ENCODE measurements at regions not wholly inside any gene's neighbourhood (a gene's known extent, or its start where the extent isn't known, plus 50 kb on each side); places are given as distances from the start of the nearest gene placed in this dataset.

DNA sequence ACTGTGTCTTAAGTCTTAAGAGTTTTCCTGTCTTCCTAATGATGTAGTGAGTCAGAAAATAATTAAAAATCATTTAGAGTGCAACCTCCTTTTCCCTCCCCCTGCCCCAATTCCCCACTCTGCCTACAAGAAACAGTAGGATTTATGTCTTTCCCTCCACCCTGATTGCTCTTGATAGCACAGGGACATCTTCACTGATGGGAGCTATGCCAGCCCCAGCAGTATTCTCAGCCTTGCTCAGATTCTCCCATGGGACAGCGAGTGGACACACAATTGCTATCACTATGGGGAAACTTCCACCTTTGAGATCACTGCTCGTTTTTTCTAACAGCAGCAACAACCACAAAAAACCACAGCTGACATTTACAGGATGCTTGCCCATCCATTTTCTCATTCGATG lies 216.6 kb upstream of the PLXNA2 start:
- Histone ChIP-seq H3K27me3 (no peaks in the 10 kb centered on the region), H3K4me3 (no peak overlapping the region), H3K27ac (no peak overlapping the region), H3K36me3 (no peaks in the 10 kb centered on the region), H3K4me1 (no peaks in the 10 kb centered on the region), H3K9me3 (no peaks in the 10 kb centered on the region)
- TF ChIP-seq POLR2A (IDR thresholded peaks at IDR 0.05) (no peak), POLR2AphosphoS5 (IDR thresholded peaks at IDR 0.05; ENCODE audit: insufficient read depth in 1 of 2, low read depth in 1 of 2) (no peak), CTCF (IDR thresholded peaks at IDR 0.05) (no peak)
- intact Hi-C loops (cut with DNase I) = no loop called here
- DNase-seq (ENCODE audit: extremely low spot score in 2 of 2) = no peak

DNA sequence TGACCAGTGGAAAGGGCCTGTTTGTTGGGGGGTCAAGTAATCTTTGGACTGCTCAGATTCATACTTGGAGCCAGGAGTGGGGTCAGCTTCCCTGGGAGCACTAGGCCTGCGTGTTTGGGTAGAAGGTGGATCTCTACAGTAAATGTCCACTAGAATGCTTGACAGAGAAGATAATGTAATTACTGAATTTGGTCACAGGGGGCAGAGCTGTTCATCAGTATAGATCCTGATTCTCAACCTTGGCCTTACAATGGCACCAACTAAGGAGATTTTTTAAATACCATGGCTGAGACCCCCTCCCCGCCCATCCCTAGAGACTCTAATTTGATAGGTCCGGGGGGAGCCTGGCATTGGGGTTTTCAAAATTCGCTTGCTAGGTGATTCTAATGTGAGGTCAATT lies 217.5 kb upstream of the PLXNA2 start:
- DNase-seq (ENCODE audit: extremely low spot score in 2 of 2) = no peak
- no peak overlapping the region for H3K4me3 ChIP-seq
- no peaks in the 10 kb centered on the region for H3K4me1 ChIP-seq
- H3K27ac ChIP-seq = no peak overlapping the region
- TF ChIP-seq POLR2A (IDR thresholded peaks at IDR 0.05) (no peak), POLR2AphosphoS5 (IDR thresholded peaks at IDR 0.05; ENCODE audit: insufficient read depth in 1 of 2, low read depth in 1 of 2) (no peak), CTCF (IDR thresholded peaks at IDR 0.05) (no peak)
- H3K36me3 ChIP-seq = no peaks in the 10 kb centered on the region
- no peaks in the 10 kb centered on the region for H3K27me3 ChIP-seq
- intact Hi-C loops (cut with DNase I) = no loop called here
- H3K9me3 ChIP-seq = no peaks in the 10 kb centered on the region

GRCh38 chr1:208462761-208463160 lies 218.6 kb upstream of the PLXNA2 start:
- TF ChIP-seq CTCF (IDR thresholded peaks at IDR 0.05) = no peak
- no peak for TF ChIP-seq POLR2A (IDR thresholded peaks at IDR 0.05)
- no peak for TF ChIP-seq POLR2AphosphoS5 (IDR thresholded peaks at IDR 0.05; ENCODE audit: insufficient read depth in 1 of 2, low read depth in 1 of 2)
- Histone ChIP-seq H3K4me3 (no peak overlapping the region), H3K36me3 (no peaks in the 10 kb centered on the region), H3K4me1 (no peaks in the 10 kb centered on the region), H3K9me3 (no peaks in the 10 kb centered on the region), H3K27me3 (no peaks in the 10 kb centered on the region), H3K27ac (no peak overlapping the region)
- intact Hi-C loops (cut with DNase I) = no loop called here
- DNase-seq (ENCODE audit: extremely low spot score in 2 of 2) = no peak

DNA sequence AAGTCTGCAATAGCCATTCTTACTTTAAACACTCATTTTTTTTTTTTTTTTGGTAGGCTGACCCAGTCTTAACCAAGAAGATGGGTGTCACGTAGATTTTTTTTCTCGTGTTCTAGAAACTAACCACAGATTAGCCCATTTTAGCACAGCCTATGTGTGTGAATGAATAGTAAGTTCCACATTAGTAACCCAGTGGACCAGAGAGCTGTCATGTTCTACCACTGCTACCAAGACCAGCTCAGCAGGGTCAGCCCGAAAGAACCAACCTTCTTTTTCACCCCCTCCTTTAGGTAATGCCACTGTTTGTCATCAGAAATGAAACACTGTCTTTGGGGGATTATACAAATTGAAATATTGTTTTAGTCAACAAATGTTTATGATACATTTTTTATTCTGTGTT lies 221.1 kb upstream of the PLXNA2 start:
- no peaks in the 10 kb centered on the region for H3K9me3 ChIP-seq
- TF ChIP-seq POLR2AphosphoS5 (IDR thresholded peaks at IDR 0.05; ENCODE audit: insufficient read depth in 1 of 2, low read depth in 1 of 2) = no peak
- TF ChIP-seq POLR2A (IDR thresholded peaks at IDR 0.05) = no peak
- TF ChIP-seq CTCF (IDR thresholded peaks at IDR 0.05) = no peak
- no peak overlapping the region for H3K27ac ChIP-seq
- no peaks in the 10 kb centered on the region for H3K4me1 ChIP-seq
- intact Hi-C loops (cut with DNase I) = no loop called here
- no peaks in the 10 kb centered on the region for H3K36me3 ChIP-seq
- no peak for DNase-seq (ENCODE audit: extremely low spot score in 2 of 2)
- H3K4me3 ChIP-seq = no peak overlapping the region
- H3K27me3 ChIP-seq = no peaks in the 10 kb centered on the region

- H3K36me3 ChIP-seq = no peaks in the 10 kb centered on the region
- intact Hi-C loops (cut with DNase I) = no loop called here
Observed at GRCh38 chr1:208465786-208466590, 221.8 kb upstream of the PLXNA2 start.

More at GRCh38 chr1:208465786-208466590, 221.8 kb upstream of the PLXNA2 start:
- H3K9me3 ChIP-seq = no peaks in the 10 kb centered on the region
- TF ChIP-seq POLR2AphosphoS5 (IDR thresholded peaks at IDR 0.05; ENCODE audit: insufficient read depth in 1 of 2, low read depth in 1 of 2) (no peak), POLR2A (IDR thresholded peaks at IDR 0.05) (no peak), CTCF (IDR thresholded peaks at IDR 0.05) (no peak)
- DNase-seq (ENCODE audit: extremely low spot score in 2 of 2) = no peak
- no peak overlapping the region for H3K4me3 ChIP-seq
- no peaks in the 10 kb centered on the region for H3K4me1 ChIP-seq
- H3K27me3 ChIP-seq = no peaks in the 10 kb centered on the region
- no peak overlapping the region for H3K27ac ChIP-seq
